ENCODE measurements at regions not wholly inside any gene's neighbourhood (a gene's known extent, or its start where the extent isn't known, plus 50 kb on each side); places are given as distances from the start of the nearest gene placed in this dataset.

GRCh38 chr3:127426444-127427153, 138.8 kb upstream of the PRR20G start:
- Histone ChIP-seq H3K27ac (ENCODE audit: insufficient read depth, low read depth, low read length) (no peak overlapping the region), H3K36me3 (ENCODE audit: control insufficient read depth in 2 of 2, extremely low read depth in 1 of 2, insufficient read depth in 2 of 2, low read length in 2 of 2) (no peaks in the 10 kb centered on the region), H4K20me1 (replicated peaks; ENCODE audit: control insufficient read depth, extremely low read depth, insufficient read depth, low read length) (no peaks in the 10 kb centered on the region), H3K9me3 (replicated peaks; ENCODE audit: control insufficient read depth, insufficient read depth, low read length) (no peaks in the 10 kb centered on the region), H3K9ac (replicated peaks; ENCODE audit: extremely low read depth, insufficient read depth, low read length) (no peak overlapping the region), H3K27me3 (ENCODE audit: control insufficient read depth in 2 of 2, insufficient read depth in 2 of 2, low read length in 2 of 2) (peaks cover 5% of the 10 kb centered on the region in 2 experiments), H3K4me3 (replicated peaks in 1 of 3; ENCODE audit: insufficient read depth in 1 of 3, low read depth in 1 of 3, low read length in 3 of 3) (no peak overlapping the region), H3K4me2 (ENCODE audit: insufficient read depth, low read length) (no peak overlapping the region), H2AFZ (ENCODE audit: low read depth, low read length) (no peak overlapping the region), H3K79me2 (ENCODE audit: control insufficient read depth, insufficient read depth, low read length) (no peaks in the 10 kb centered on the region), H3K4me1 (ENCODE audit: control insufficient read depth, extremely low read depth, insufficient read depth, low read length) (no peaks in the 10 kb centered on the region), H3K9me1 (replicated peaks; ENCODE audit: control insufficient read depth, extremely low read depth, insufficient read depth, low read length) (no peaks in the 10 kb centered on the region)
- BruUV-seq (replicated peaks), result no TSS peak
- FAIRE-seq (no peak), DNase-seq (ENCODE audit: low read depth, low spot score) (no peak)
- intact Hi-C loops (cut with micrococcal nuclease) (no loop called here), dilution Hi-C loops (cut with MboI; ENCODE audit: extremely low pct_ligation_motif_present, low sequenced_read_pairs) (no loop called here)
- ChIA-PET CTCF (interaction anchor here (1.0 to 1.6 kb wide), 2 partner anchors 29 to 675 kb away, joined by 3 to 4 read pairs; no protein-coding TSS in a partner anchor), POLR2A (no interaction called here)
- TF ChIP-seq GATA2 (IDR thresholded peaks at IDR 0.05; ENCODE audit: insufficient read depth, insufficient read length, low read depth, low read length) (no peak), MAX (IDR thresholded peaks at IDR 0.05; ENCODE audit: insufficient read depth, insufficient read length) (no peak), POLR2AphosphoS5 (IDR thresholded peaks at IDR 0.05; ENCODE audit: insufficient read depth, low read depth, low read length) (no peak), POLR2A (IDR thresholded peaks at IDR 0.05; ENCODE audit: low read depth, low read length) (no peak)

- Histone ChIP-seq H3K27ac (ENCODE audit: insufficient read depth, low read depth, low read length) (no peak overlapping the region), H3K4me2 (ENCODE audit: insufficient read depth, low read length) (no peak overlapping the region), H3K27me3 (ENCODE audit: control insufficient read depth in 2 of 2, insufficient read depth in 2 of 2, low read length in 2 of 2) (peaks cover 5 to 7% of the 10 kb centered on the region in 2 experiments), H3K4me3 (replicated peaks in 1 of 3; ENCODE audit: insufficient read depth in 1 of 3, low read depth in 1 of 3, low read length in 3 of 3) (no peak overlapping the region), H3K36me3 (ENCODE audit: control insufficient read depth in 2 of 2, extremely low read depth in 1 of 2, insufficient read depth in 2 of 2, low read length in 2 of 2) (no peaks in the 10 kb centered on the region), H3K9me1 (replicated peaks; ENCODE audit: control insufficient read depth, extremely low read depth, insufficient read depth, low read length) (no peaks in the 10 kb centered on the region), H3K9me3 (replicated peaks; ENCODE audit: control insufficient read depth, insufficient read depth, low read length) (no peaks in the 10 kb centered on the region), H2AFZ (ENCODE audit: low read depth, low read length) (no peak overlapping the region), H3K9ac (replicated peaks; ENCODE audit: extremely low read depth, insufficient read depth, low read length) (no peak overlapping the region), H3K4me1 (ENCODE audit: control insufficient read depth, extremely low read depth, insufficient read depth, low read length) (no peaks in the 10 kb centered on the region), H3K79me2 (ENCODE audit: control insufficient read depth, insufficient read depth, low read length) (no peaks in the 10 kb centered on the region), H4K20me1 (replicated peaks; ENCODE audit: control insufficient read depth, extremely low read depth, insufficient read depth, low read length) (no peaks in the 10 kb centered on the region)
- FAIRE-seq (no peak), DNase-seq (ENCODE audit: low read depth, low spot score) (no peak)
- dilution Hi-C loops (cut with MboI; ENCODE audit: extremely low pct_ligation_motif_present, low sequenced_read_pairs), result no loop called here
- no TSS peak for BruUV-seq (replicated peaks)
- intact Hi-C loops (cut with micrococcal nuclease), result no loop called here
- CTCF ChIA-PET, result interaction anchor here (1.0 to 1.6 kb wide), 2 partner anchors 30 to 674 kb away, joined by 3 to 4 read pairs; no protein-coding TSS in a partner anchor
- TF ChIP-seq GATA2 (IDR thresholded peaks at IDR 0.05; ENCODE audit: insufficient read depth, insufficient read length, low read depth, low read length), result no peak
- TF ChIP-seq FOS (IDR thresholded peaks at IDR 0.05; ENCODE audit: borderline replicate concordance, insufficient read depth, low read length), result no peak
- TF ChIP-seq MYC (IDR thresholded peaks at IDR 0.05; ENCODE audit: low read depth, low read length), result no peak
- POLR2A ChIA-PET, result no interaction called here
Measured at GRCh38 chr3:127425505-127426443, 137.9 kb upstream of the PRR20G start.

Data from endothelial cell of umbilical vein (primary cell).